SK-N-SH (cell line): ENCODE measurements at regions not wholly inside any gene's neighbourhood (a gene's known extent, or its start where the extent isn't known, plus 50 kb on each side); places are given as distances from the start of the nearest gene placed in this dataset.

ENCODE experiments used
- GABPA ChIP-seq: IDR thresholded peaks from 2 replicates; pipeline ENCODE4 v1.4.0; 2012; ENCODE audit warnings: low read depth, mild to moderate bottlenecking
- POLR2AphosphoS5 ChIP-seq: IDR thresholded peaks from 2 replicates; pipeline ENCODE4 v1.6.1; 2012; ENCODE audit warnings: low read depth, low read length
- RAD21 ChIP-seq: IDR thresholded peaks from 2 replicates; pipeline ENCODE4 v1.6.1; 2012; ENCODE audit warnings: mild to moderate bottlenecking, low read length
- TAF1 ChIP-seq: IDR thresholded peaks from 2 replicates; pipeline ENCODE4 v1.6.1; 2012; ENCODE audit warnings: low read depth, mild to moderate bottlenecking, low read length, moderate library complexity, borderline replicate concordance
- TEAD4 ChIP-seq: IDR thresholded peaks from 2 replicates; pipeline ENCODE4 v1.4.0; 2012; ENCODE audit warnings: mild to moderate bottlenecking, borderline replicate concordance; ENCODE audit not compliant: insufficient read depth
- YY1 ChIP-seq: IDR thresholded peaks from 2 replicates; pipeline ENCODE4 v1.4.0; 2012; ENCODE audit warnings: low read depth, mild to moderate bottlenecking
- TF ChIP-seq, protein P1 (sequence below): fragments of 150-350 bp; IDR thresholded peaks from 2 replicates; pipeline ENCODE4 v1.6.1; 2016; ENCODE audit warnings: mild to moderate bottlenecking, low read depth, low read length
- TF ChIP-seq, protein P2 (sequence below): fragments of 200-600 bp; sonication (generic); IDR thresholded peaks from 2 replicates; pipeline ENCODE4 v1.6.1; 2017; ENCODE audit warnings: antibody characterized with exemption, mild to moderate bottlenecking, moderate library complexity

DNA sequence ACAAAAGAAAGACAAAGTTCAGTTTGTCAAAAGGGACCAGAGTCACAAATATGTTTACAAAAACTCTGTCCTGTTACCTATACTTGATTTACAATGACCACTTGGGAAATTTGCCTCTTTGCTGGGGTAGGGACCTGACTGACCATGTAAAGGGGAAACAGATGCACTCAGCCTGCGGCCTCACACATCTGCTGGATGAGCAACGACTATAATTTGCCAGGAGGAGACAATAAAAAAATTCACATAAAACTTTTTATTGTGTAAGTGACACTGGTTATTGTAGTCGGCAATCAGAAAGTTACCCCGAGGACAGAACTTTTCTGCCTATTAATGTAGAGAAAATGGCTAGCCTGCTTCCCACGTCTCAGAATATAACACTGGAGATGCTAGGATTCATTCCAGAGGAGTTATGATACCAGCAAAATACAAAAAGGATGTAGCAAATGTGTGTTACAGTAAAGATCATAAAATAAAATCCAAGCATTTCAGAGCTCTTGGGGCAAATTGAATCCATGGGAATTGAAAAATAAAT is 415.4 kb upstream of the SPTLC3 start:
- TF ChIP-seq, protein P1, sequence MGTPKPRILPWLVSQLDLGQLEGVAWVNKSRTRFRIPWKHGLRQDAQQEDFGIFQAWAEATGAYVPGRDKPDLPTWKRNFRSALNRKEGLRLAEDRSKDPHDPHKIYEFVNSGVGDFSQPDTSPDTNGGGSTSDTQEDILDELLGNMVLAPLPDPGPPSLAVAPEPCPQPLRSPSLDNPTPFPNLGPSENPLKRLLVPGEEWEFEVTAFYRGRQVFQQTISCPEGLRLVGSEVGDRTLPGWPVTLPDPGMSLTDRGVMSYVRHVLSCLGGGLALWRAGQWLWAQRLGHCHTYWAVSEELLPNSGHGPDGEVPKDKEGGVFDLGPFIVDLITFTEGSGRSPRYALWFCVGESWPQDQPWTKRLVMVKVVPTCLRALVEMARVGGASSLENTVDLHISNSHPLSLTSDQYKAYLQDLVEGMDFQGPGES, result no peak
- TF ChIP-seq POLR2AphosphoS5 (no peak), GABPA (no peak), TEAD4 (no peak), RAD21 (no peak), YY1 (no peak), TAF1 (no peak)
- TF ChIP-seq, protein P2, sequence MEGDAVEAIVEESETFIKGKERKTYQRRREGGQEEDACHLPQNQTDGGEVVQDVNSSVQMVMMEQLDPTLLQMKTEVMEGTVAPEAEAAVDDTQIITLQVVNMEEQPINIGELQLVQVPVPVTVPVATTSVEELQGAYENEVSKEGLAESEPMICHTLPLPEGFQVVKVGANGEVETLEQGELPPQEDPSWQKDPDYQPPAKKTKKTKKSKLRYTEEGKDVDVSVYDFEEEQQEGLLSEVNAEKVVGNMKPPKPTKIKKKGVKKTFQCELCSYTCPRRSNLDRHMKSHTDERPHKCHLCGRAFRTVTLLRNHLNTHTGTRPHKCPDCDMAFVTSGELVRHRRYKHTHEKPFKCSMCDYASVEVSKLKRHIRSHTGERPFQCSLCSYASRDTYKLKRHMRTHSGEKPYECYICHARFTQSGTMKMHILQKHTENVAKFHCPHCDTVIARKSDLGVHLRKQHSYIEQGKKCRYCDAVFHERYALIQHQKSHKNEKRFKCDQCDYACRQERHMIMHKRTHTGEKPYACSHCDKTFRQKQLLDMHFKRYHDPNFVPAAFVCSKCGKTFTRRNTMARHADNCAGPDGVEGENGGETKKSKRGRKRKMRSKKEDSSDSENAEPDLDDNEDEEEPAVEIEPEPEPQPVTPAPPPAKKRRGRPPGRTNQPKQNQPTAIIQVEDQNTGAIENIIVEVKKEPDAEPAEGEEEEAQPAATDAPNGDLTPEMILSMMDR, result no peak
